ENCODE measurements at regions not wholly inside any gene's neighbourhood (a gene's known extent, or its start where the extent isn't known, plus 50 kb on each side); places are given as distances from the start of the nearest gene placed in this dataset.

DNA sequence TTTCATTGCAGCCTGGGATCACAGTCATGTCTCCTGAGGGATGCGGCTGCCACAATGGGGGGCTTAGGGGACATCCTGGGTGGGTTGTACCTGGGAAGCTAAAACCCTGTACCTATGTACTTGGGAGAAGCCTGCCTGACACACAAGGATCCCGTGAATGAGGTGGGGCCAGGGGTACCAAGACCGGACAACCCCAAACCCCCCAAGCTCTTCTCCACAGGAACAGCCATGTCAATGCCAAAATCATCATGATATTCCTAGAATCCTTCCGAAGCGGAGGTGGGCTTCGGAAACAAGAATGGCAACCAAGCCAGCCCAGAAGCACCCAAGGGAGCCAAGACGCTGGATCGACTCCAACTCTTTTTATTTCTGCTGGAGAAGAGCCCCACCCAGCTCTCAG is 260.3 kb upstream of the TCERG1L start:
- TF ChIP-seq, protein P1, sequence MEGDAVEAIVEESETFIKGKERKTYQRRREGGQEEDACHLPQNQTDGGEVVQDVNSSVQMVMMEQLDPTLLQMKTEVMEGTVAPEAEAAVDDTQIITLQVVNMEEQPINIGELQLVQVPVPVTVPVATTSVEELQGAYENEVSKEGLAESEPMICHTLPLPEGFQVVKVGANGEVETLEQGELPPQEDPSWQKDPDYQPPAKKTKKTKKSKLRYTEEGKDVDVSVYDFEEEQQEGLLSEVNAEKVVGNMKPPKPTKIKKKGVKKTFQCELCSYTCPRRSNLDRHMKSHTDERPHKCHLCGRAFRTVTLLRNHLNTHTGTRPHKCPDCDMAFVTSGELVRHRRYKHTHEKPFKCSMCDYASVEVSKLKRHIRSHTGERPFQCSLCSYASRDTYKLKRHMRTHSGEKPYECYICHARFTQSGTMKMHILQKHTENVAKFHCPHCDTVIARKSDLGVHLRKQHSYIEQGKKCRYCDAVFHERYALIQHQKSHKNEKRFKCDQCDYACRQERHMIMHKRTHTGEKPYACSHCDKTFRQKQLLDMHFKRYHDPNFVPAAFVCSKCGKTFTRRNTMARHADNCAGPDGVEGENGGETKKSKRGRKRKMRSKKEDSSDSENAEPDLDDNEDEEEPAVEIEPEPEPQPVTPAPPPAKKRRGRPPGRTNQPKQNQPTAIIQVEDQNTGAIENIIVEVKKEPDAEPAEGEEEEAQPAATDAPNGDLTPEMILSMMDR (IDR thresholded peaks at IDR 0.05; ENCODE audit: low read depth, low read length, poor library complexity, severe bottlenecking), result no peak
- TF ChIP-seq EZH2phosphoT487 (IDR thresholded peaks at IDR 0.05; ENCODE audit: borderline replicate concordance, low read length), result no peak

Measured in DOHH2 (cell line).